Endothelial cell of umbilical vein (primary cell): ENCODE measurements at regions not wholly inside any gene's neighbourhood (a gene's known extent, or its start where the extent isn't known, plus 50 kb on each side); places are given as distances from the start of the nearest gene placed in this dataset.

ENCODE experiments used
- CTCF ChIP-seq, 2 donors: IDR thresholded peaks; 1 replicate in 1 of 2; 2 replicates in 1 of 2; pipeline ENCODE4 v1.5.1; 2011; ENCODE audit warnings: low read length in 2 of 2, mild to moderate bottlenecking in 2 of 2, moderate library complexity in 2 of 2, control low read depth in 1 of 2, inconsistent platforms in 1 of 2, low read depth in 1 of 2; ENCODE audit not compliant: insufficient read depth in 1 of 2; ENCODE audit errors: extremely low read depth in 1 of 2
- EZH2 ChIP-seq: IDR thresholded peaks from 2 replicates; pipeline ENCODE4 v1.6.1; 2012; ENCODE audit warnings: borderline replicate concordance, low read depth, mild to moderate bottlenecking, moderate library complexity, low read length, inconsistent platforms; ENCODE audit not compliant: severe bottlenecking
- FOS ChIP-seq: IDR thresholded peaks from 2 replicates; pipeline ENCODE4 v1.6.1; 2011; ENCODE audit warnings: mild to moderate bottlenecking, low read length, moderate library complexity, borderline replicate concordance; ENCODE audit not compliant: insufficient read depth
- JUN ChIP-seq: IDR thresholded peaks from 2 replicates; pipeline ENCODE4 v1.6.1; 2011; ENCODE audit warnings: borderline replicate concordance, low read depth; ENCODE audit not compliant: insufficient read length, insufficient read depth
- POLR2A ChIP-seq: IDR thresholded peaks from 2 replicates; pipeline ENCODE4 v1.6.1; 2012; ENCODE audit warnings: low read depth, mild to moderate bottlenecking, control low read depth, low read length
- POLR2AphosphoS5 ChIP-seq: IDR thresholded peaks from 2 replicates; pipeline ENCODE4 v1.6.1; 2012; ENCODE audit warnings: low read depth, mild to moderate bottlenecking, control low read depth, low read length, moderate library complexity; ENCODE audit not compliant: insufficient read depth
- TF ChIP-seq, protein P1 (sequence below): IDR thresholded peaks from 2 replicates; pipeline ENCODE4 v1.6.1; 2011; ENCODE audit not compliant: insufficient read depth, insufficient read length

DNA sequence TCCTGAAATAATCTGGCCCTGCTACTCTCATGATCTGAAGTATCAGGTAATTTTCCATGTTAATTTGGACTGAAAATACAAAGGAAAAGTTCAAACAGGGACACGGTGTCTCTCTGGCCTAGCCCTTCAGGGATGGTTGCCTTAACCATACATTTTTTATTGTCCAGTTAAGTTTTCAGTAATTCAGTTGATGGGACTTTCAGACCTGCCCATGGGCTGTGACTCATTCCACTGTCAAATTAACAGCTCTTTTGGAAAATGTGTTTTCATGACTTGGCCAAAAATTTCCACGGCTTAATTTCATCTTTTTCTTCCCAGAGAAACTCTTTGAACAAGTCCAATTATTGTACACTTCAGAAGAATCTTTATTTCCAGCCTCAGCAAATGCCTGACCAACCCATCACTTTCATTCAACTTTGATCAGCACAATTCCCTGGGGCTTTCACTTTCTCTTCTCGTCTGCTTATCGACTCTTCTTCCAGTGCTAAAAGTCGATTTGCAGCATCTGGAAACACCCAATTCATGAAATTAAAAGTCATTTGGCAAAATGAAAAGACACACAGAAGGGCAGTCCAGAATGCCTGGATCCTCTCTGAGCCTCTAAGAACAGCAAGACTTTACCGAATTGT lies 293.9 kb downstream of the RAB28 start:
- TF ChIP-seq CTCF (IDR thresholded peaks at IDR 0.05; ENCODE audit: extremely low read depth in 1 of 2, insufficient read depth in 1 of 2, low read depth in 1 of 2, low read length in 2 of 2) (no peak), POLR2A (no peak), EZH2 (no peak), POLR2AphosphoS5 (no peak), JUN (no peak), FOS (no peak)
- TF ChIP-seq, protein P1, sequence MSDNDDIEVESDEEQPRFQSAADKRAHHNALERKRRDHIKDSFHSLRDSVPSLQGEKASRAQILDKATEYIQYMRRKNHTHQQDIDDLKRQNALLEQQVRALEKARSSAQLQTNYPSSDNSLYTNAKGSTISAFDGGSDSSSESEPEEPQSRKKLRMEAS = no peak
